GM18909 (cell line): ENCODE measurements at regions not wholly inside any gene's neighbourhood (a gene's known extent, or its start where the extent isn't known, plus 50 kb on each side); places are given as distances from the start of the nearest gene placed in this dataset.
"Not testable (repeated sequence)": the region's sequence is repeated elsewhere in the genome, so short reads cannot be mapped to it uniquely, and the experiment has no call there.

Source experiments
- ATAC-seq: cut with Tn5 transposase; IDR thresholded peaks from one replicate; pipeline ENCODE4 v1.9.1; 2021; ENCODE audit warnings: mild to moderate bottlenecking; ENCODE audit not compliant: unreplicated experiment, poor library complexity

DNA sequence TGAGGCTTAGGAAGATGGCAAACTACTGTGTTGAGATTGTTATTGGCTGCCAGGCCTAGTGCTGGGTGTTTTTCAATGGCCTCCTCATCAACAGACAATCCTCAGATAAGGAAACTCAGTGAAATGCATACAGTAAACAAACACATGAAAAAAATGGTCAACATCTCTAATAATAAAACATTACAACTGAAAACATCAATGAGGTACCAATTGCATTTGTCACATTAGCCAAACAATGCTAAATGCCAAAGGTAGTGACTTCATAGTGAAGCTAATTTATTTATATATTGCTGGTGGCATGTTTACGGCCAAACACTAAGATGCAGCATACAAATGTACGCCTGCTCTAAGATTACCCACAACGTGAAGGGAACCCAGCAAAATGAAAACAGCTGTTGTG, 224.0 kb upstream of the UBL3 start:
- no peak for ATAC-seq

DNA sequence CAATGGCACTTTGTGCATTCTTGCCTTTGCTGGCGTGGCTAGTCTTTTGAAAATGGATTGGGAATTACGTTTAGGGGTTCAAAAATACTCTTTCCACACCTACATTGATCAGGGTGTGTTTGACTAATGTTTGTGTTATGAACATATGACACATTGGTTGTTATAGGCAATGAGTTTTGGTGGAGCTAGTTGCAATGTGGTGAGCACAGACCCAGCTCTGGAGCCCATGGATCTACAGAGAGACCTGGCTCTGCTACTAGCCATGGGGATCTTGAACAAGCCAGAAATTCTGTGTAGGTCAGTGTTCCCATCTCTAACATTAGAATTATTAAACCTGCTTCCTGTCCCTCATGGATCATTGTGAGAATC, 222.4 kb upstream of the UBL3 start:
- no peak for ATAC-seq

DNA sequence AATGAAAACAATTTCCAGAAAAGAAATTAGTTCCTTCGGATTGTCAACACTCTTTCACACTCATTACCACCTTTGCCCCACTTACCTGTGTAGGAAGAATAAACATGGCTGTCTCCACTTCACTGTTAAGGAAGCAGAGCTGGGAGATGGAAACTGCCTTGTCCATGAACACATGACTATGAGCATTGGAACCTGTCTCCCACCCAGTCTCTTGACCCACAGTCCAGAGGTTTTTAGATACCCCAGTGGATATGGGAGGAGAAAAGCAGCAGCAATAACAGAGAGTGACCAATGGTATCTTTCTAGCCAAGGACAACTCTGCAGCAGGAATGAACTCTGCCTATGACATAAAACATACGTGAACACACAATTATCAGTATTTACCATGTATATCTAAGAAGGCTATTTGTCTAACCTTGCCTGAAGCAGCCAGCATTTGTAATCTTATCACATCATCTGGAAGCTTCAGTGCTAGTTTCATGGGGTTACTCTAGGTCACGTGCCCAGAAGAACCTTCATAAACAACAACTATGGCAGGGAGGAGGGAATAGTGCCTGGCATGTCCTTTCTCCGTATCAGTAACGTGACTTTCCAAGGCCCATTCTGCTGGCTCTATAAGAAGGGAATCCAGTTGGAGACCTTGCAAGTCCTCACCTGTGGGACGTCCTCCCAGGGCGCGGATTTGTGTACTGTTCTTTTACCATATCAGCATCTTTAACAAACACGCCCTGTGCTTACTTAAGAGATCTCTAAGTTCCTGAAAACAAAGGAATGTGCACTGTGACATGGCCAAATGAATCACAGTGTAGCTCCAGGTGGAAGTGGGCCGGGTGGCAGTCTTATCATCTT, 221.8 kb upstream of the UBL3 start:
- ATAC-seq = no peak

DNA sequence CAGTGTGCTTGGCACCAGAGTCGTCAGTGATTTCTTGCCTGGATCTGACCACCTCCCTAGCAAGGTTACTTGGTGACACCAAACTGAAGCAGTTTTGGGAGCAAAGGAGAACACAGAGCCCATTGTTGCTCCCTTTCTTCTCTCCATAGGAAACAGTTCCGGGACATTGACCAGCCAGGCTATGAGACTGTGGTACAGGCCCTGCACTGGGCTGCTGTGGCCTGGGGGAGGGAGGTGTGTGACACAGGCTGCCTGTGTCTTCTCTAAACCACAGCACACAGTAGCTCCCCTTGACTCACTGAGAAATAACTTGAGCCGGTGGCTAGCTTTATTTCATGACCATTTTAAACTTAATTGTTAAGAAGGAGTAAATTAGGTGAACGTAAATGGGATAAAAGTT, 214.8 kb upstream of the UBL3 start:
- no peak for ATAC-seq

DNA sequence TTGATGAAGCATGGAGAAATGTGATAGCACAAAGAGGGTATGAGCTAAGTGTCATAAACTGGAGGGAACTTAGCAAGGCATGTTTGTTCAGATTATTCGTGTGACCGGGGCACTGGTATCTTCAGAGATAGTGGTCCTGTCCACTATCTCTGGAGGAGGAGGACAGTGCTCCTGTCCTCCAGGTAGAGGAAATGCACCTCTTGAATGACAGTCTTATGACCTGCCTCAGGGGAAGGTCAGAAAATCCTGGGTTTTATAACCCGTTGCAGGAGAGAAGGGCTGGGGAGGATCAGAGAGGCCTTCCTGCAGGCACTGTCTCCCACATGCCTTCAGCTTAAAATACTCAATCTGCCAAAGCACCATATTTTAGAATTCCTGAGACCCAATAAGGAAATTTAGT, 213.5 kb upstream of the UBL3 start:
- no peak for ATAC-seq

DNA sequence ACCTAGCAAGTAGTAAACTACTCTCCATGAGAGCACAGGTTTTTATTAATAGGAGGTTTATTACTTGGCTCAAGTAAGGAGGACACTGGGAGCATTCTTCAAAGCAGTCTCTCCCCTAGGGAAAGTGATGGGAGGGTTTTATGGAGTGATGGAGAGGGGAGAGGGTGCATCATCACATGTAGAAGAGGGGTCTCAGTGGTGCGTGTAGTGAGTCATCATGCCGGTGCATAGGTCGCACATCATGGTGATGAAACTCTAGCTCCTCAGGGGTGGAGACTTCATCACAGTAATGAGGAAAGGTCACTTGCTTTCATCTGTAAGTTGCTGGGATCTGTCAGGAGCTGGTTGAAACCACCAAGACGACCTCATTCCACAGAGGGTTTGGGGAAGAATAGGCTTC, 210.8 kb upstream of the UBL3 start:
- no peak for ATAC-seq

DNA sequence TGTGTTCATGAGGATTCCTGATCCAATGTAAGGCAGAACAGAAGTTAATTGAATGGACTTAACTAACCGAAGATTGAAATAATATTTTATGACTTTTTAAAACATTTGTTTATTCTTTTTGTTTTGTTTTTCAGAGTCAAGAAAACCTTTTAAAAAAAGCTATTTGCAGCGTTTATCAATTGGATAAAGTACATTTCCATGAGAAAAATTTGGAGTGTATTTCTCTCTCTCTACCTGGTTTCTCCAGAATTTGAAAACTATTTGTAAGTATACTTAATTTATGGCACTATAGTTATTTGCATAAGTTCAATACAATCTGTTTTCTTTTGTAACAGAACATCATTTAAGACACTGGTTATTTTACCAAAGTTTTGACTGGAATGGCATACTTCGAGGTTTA, 208.0 kb upstream of the UBL3 start:
- ATAC-seq = no peak

DNA sequence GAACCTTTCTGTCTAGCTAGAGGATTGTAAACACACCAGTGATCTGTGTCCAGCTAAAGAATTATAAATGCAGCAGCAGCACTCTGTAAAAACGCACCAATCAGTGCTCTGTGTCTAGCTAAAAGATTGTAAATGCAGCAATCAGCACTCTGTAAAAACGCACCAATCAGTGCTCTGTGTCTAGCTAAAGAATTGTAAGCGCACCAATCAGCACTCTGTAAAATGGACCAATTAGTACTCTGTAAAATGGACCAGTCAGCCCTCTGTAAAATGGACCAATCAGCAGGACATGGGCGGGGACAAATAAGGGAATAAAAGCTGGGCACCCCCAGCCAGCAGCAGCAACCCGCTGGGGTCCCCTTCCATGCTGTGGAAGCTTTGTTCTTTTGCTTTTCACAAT, 204.1 kb upstream of the UBL3 start:
- not testable (repeated sequence) for ATAC-seq

DNA sequence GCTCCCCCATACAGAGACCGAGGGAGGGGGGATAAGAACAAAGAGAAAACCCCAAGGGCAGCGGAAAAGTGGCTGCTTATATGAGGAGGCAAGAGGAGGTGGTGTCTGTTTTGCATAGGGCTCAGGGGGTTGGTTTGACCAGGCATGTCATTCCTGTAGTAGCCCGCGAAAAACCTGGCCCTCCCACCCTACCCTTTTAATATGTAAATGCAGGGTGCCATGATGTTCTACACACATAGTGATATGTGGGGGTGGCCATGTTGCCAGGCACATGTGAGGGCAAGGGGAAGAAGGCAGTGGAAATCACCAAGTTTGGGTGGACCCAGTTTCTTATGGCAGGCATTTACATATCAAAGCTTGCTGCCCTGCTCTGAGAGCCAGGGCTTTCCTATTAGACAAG, 203.5 kb upstream of the UBL3 start:
- ATAC-seq = no peak

DNA sequence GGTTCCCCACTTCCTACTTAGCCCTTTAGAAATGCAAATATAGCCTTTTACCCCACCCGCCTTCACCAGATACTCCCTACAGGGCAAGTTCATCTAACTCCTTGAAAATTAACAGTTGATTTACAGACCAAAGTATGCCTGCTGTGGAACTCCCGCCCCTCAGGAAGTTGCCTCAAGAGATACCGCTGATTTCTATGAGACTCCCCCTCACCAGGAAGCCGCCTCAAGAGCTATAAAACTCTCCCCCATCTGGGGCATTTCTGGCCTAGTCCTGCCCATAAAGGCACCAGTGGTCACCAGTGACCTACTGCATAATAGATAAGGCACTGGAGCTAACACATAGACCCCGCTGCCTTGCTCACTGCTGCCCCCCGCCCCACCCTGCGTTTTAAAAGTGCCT, 201.7 kb upstream of the UBL3 start:
- no peak for ATAC-seq

DNA sequence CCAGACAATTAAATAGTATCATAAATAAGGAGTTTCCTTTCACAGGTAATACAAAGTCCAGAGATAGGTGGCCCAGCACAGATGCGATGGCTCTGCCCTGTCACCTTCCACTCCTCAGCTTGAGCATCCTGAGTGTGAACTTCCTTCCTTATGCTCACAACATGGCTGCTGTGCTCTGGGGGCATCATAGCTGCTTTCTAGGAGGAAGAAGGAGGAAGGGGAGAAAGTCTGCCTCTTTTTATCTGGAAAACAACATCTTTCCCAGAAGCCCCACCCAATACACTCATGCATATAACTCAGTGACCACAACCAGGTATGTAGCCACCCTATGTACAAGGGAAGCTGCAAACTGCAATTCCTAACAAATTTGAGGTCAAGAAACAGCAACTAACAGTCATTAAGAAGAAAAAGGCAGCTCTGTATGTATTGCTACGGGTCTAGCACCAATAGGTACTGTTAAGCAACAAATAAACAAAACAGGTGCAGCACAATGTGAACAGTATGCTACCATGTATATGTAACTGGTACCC, 201.2 kb upstream of the UBL3 start:
- no peak for ATAC-seq

DNA sequence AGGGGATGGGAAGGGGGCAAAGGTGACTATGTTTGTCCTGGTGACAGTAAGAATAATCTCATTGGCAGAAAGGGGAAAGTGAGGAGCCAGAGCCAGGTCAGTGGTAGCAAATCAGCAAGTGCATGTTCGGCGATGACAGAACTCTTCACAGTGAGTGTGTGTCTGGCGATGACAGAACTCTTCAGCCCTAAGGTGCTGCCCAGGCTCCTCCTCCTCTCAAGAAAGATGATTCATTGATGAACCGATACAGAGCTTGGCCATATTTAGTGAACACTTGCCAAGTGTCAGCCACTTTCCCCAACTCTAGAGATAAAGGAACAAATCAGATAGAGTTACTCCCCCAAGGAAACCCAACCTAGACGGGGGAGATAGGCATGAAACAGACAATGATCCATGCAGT, 199.3 kb upstream of the UBL3 start:
- ATAC-seq = no peak

DNA sequence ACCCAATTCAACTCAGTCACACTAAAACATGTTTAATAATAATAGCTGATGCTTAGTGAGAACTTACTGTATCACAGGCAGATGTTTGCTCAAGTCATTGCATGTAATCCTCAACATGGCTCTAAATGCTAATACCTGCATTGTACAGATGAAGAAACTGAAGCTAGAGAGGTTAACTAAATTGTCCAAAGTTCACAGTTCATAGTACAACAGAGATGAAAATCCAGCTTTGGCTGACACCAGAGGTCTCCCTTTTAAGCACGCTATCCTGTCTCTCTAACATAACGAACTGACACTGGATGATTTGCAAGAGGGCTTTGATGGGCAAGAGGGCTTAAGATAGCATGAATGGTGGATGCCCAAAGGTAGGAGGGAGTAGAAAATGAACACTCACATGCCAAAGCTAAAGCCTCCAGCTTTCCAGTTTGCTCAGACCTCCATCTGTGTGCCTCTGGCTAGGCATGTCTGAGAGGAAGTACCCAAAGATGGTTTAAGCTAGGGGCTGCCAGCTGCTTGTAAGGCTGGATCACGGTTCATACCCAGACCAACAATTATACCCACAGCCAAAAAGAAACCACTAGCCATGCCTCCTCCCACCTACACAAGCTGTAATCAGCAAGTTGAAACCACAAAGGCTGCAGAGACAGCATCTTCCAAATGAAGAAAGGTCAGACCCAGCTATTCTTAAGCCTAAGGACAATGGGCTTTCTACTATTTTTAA, 196.9 kb upstream of the UBL3 start:
- no peak for ATAC-seq

DNA sequence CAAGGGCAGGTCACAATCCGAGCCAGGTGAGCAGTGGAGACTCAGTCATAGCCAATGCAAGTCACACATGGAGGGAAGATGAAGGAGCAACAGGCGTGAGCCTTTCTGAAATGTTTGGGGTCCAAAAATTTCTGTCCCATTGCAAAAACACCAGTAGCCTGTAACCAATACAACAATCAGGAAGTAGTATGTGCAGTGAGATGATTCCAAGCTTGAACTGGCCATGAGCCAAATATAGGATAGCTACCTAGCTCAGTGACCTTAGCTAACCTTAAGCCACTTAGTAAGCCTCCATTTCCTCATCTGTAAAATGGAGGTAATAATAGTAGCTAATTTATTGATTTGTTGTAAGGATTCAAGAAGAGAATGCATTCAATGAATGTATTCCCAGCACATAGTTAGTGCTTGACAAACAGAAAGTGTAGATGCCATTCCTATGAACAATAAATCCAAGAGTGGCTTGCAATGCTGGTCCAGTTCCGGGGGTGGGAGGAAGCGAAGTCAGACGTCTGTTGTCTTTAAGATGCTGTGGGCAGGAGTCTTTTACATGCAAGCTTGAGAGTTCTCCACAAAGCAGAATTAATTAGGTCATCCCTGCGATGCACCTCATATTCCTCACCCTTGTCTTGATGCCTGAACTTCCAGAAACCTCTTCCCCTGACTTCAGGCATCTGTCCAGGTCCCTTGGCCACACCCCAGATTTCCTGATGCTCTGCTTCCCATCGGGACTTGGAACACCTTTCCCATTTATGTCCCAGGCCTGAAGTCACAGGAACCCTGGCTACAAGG, 195.7 kb upstream of the UBL3 start:
- no peak for ATAC-seq

DNA sequence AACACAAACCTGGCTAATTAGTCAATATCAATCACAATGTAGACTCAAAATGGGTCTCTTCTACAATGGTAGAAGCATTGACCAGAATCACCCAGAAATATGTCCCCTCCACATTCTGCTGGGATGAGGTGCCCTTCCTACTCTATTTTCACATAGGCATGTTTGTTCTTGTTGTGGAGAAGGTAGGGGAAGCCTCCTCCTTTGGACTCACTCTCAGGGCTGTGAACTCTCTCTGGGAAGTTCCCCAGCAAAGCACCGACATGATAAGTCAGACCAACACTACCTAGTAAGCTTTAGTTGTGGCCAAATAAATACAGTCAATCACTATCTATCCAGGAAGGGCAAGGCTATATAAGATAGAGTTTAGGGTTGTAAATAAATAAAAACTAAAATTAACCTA, 194.5 kb upstream of the UBL3 start:
- no peak for ATAC-seq

DNA sequence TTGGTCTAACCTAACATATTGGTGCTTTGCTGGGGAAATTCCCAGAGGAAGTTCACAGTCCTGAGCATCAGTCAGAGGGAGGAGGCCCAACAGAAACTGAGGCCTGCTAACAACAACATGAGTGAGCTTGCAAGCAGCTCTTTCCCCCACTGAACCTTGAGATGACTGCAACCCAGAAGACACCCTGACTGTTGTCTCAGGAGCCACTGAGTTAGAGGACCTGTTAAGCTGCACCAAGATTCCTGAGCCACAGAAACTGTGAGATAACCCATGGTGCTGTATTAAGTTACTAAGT, 193.2 kb upstream of the UBL3 start:
- ATAC-seq = no peak

DNA sequence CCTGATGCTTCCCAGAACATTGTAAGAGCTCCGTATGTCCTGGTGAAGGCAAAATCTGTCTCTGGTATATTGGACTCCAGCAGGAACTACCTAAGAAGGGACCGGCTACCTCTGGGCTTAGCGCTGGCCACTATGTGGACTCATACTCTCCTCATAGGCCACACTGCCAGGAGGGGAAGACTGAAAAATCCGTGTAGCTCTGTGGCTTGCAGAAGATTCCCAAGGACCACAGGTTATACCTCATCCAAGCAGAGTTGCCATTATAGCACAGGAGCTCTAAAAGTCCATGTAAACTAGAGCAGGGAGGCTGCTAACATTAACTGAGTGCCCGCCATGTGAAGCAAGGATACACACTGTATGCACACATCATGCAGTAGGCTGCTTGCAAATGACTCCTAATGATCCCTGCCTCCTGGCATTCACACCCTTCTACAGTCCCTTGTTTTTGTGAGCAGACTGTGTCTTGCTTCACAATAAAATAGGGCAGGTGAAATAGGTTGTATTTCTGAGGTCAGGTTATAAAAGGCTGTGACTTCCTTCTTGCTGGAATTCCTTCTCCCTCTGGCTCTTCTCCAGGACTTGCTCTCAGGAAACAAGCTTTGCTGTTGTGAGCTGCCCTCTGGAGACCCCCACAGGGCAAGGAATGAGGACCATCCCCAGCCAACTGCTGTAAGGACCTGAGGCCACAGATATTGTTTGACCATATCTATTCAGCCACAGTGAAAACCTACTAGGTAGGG, 192.6 kb upstream of the UBL3 start:
- no peak for ATAC-seq

DNA sequence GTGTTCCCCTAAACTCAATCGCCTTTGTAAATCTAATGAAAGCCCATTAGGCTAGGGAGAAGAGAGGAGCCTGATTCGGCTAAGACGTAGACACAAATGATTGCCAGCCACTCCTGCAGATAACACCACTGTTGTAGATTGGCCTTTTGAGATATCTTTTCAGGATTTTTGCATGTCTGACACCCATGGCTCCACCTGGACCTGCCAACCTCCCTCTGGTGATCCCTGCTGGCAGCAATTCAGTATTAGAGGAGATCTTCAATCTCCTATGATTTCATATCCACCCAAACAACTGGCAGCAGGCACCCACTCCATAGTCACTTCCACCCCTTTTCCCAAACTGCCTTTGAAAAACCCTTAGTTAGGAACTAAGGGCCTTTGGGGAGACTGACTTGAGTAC, 191.9 kb upstream of the UBL3 start:
- no peak for ATAC-seq

DNA sequence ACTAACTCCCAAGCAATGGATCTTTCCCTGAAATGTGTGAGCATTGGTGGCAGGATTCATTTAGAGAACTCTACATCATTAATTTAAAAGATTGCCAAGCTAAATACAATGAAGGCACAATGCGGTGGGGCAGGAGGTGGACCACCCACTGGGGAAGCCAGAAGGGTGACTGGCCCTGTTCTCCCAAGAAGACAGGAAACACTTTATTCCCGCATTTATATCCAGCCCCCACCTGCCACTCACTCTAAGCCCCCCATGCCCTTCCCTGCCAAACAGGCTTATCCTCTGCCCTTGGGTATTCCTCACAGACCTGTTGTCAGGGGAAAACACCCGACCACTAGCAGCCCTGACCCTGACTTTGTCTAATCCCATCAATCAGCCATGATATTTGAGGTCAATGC, 189.1 kb upstream of the UBL3 start:
- ATAC-seq = no peak

DNA sequence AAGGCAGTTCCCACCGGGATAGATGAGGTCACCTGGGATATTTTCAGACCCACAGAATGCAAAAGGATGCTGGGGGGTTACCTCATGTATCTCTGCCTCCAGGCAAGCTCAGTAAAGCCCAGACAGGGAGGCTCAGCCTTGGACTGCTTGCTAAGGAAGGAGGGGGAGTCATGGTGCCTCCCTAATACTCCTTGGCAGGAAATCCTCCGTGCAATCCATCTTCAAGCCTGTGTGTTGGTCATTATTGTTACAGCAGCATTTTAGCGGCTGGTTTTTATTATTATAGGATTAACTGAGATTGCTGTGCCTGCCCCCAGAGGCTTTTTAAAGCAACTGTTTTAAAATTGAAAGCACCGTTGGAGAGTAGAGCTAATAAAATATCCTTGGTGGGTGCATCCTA, 188.5 kb upstream of the UBL3 start:
- ATAC-seq = no peak

DNA sequence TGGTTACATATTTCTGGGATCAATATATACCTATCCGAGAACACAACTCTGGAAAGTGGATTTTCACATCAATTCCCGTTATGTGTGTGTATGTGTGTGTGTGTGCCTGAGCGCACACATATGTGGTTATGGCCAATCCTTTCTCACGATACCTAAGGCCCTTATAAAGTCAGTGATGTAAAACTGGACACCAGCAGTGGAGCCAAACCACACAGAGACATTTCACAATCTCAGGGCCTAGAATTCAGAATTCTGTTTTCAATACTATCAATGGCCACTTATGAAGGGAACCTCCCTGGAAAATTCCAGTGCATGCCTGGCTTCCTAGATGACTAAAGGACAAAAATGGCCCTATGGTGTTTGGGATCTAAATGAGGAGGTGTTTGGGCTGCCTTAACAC, 187.3 kb upstream of the UBL3 start:
- no peak for ATAC-seq
